ENCODE measurements at regions not wholly inside any gene's neighbourhood (a gene's known extent, or its start where the extent isn't known, plus 50 kb on each side); places are given as distances from the start of the nearest gene placed in this dataset.

DNA sequence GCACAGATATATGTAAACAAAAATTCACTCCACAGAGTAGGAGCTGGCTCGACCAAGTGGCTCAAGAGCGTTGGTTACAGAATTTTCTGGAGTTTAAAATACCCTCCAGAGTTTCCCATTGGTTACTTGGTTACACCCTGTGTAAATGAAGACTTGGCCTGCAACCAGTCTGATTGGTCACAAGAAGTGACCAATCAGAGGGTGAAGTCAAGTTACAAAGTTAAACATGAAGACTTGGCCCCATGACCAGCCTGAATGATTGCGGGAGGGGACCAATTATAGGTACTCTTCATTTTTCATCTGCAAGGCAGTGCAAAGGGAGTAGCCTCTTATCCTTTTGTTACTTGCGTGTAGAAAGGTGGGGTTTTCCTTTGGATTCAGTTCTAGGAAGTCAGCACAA, 121.3 kb upstream of the SALL1 start:
- Histone ChIP-seq H3K9me3 (no peaks in the 10 kb centered on the region), H3K4me1 (no peaks in the 10 kb centered on the region), H3K4me3 (no peak overlapping the region), H3K27ac (no peak overlapping the region), H3K36me3 (no peaks in the 10 kb centered on the region), H3K27me3 (no peaks in the 10 kb centered on the region)
- TF ChIP-seq, protein P1, sequence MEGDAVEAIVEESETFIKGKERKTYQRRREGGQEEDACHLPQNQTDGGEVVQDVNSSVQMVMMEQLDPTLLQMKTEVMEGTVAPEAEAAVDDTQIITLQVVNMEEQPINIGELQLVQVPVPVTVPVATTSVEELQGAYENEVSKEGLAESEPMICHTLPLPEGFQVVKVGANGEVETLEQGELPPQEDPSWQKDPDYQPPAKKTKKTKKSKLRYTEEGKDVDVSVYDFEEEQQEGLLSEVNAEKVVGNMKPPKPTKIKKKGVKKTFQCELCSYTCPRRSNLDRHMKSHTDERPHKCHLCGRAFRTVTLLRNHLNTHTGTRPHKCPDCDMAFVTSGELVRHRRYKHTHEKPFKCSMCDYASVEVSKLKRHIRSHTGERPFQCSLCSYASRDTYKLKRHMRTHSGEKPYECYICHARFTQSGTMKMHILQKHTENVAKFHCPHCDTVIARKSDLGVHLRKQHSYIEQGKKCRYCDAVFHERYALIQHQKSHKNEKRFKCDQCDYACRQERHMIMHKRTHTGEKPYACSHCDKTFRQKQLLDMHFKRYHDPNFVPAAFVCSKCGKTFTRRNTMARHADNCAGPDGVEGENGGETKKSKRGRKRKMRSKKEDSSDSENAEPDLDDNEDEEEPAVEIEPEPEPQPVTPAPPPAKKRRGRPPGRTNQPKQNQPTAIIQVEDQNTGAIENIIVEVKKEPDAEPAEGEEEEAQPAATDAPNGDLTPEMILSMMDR (IDR thresholded peaks at IDR 0.05) = no peak
- no peak for TF ChIP-seq POLR2A (IDR thresholded peaks at IDR 0.05)
- no peak for DNase-seq
- intact Hi-C loops (cut with DNase I; ENCODE audit: low total_unique reads) = no loop called here

DNA sequence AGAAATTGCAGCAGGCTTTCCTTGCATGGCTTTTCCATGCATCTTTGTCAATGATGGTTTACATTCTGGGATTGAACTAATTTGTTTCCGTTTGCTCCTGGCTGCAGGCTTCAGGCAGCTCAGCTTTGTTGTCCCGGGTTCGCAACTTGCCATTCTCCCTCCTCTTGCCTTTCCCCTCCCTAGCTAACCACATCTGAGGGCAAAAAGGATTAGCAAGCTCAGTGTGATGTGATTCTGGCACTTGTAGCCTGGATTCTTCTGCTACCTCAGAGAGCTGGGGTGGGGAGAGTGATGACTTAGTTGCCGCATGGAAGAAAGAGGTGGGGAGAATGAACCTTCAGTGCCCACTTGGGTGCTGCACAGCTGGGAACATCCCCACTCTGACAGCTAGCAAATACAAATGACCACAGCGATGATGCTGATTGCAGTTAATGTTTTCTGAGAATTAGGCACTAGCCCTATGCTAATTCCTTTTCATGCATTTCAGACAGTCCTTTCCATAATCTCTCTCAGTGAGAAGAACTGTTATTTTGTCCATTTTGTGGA, 120.2 kb upstream of the SALL1 start:
- DNase-seq = no peak
- no peak overlapping the region for H3K4me3 ChIP-seq
- H3K9me3 ChIP-seq = no peaks in the 10 kb centered on the region
- H3K27ac ChIP-seq = no peak overlapping the region
- intact Hi-C loops (cut with DNase I; ENCODE audit: low total_unique reads) = no loop called here
- no peaks in the 10 kb centered on the region for H3K36me3 ChIP-seq
- TF ChIP-seq, protein P1 (IDR thresholded peaks at IDR 0.05) = no peak
- TF ChIP-seq POLR2A (IDR thresholded peaks at IDR 0.05) = no peak
- no peaks in the 10 kb centered on the region for H3K27me3 ChIP-seq
- no peaks in the 10 kb centered on the region for H3K4me1 ChIP-seq

DNA sequence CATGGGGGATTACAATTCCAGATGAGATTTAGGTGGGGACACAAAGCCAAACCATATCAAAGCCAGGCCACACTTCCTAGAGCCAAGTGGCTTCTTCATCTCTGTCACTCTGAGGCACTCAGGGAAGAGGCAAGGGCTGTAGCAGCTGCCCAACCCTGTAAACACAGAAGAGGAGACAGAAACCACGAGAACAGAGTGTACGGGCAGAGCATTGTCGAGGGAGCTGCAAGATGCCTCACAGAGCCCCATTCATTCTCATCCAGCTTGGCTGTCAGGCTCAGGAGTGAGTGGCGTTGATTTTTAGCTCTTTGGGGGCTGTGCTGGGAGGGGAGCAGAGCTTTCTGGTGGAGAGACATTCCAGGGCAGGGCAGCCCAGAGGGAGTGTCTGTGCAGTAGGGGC, 117.2 kb upstream of the SALL1 start:
- no peak overlapping the region for H3K4me3 ChIP-seq
- TF ChIP-seq, protein P1 (IDR thresholded peaks at IDR 0.05) = no peak
- no peak for TF ChIP-seq POLR2A (IDR thresholded peaks at IDR 0.05)
- no peaks in the 10 kb centered on the region for H3K4me1 ChIP-seq
- intact Hi-C loops (cut with DNase I; ENCODE audit: low total_unique reads) = no loop called here
- no peak overlapping the region for H3K27ac ChIP-seq
- no peak for DNase-seq
- H3K9me3 ChIP-seq = no peaks in the 10 kb centered on the region
- no peaks in the 10 kb centered on the region for H3K27me3 ChIP-seq
- H3K36me3 ChIP-seq = no peaks in the 10 kb centered on the region

DNA sequence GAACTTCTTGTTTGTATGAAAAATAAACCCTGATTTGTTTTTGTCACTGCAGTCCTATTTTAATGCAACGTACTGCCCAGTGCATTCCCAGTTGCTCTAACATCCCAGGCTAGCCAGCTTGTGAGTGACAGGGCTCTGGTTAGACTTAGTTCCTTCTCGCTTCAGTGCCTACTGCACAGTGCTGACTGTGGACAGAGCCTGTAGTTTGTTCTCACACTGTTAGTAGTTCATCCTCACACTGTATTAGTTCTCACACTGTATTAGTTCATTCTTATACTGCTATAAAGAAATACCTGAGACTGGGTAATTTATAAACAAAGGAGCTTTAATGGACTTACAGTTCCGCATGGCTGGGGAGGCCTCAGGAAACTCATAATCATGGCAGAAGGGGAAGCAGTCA, 116.6 kb upstream of the SALL1 start:
- no peaks in the 10 kb centered on the region for H3K4me1 ChIP-seq
- H3K27ac ChIP-seq = no peak overlapping the region
- H3K4me3 ChIP-seq = no peak overlapping the region
- DNase-seq = no peak
- no peaks in the 10 kb centered on the region for H3K27me3 ChIP-seq
- intact Hi-C loops (cut with DNase I; ENCODE audit: low total_unique reads) = no loop called here
- no peaks in the 10 kb centered on the region for H3K36me3 ChIP-seq
- no peaks in the 10 kb centered on the region for H3K9me3 ChIP-seq
- TF ChIP-seq, protein P1 (IDR thresholded peaks at IDR 0.05) = no peak
- no peak for TF ChIP-seq POLR2A (IDR thresholded peaks at IDR 0.05)

DNA sequence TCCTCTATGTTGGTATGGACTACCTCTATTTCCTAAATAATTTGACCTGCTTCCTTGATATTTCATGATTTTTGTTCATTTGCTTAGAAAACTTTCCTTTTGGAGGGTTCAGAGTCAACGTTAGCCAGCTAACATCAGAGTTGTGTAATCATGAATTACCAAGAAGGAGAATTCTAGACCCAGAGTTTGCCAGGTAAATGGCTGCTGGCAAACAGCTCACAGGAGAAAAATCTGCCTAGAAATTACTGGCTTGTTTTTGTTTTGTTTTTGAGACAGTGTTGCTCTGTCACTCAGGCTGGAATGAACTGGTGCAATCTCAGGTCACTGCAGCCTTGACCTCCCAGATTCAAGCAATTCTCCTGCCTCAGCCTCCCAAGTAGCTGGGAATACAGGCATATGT, 111.4 kb upstream of the SALL1 start:
- Histone ChIP-seq H3K27ac (no peak overlapping the region), H3K4me3 (no peak overlapping the region), H3K4me1 (no peaks in the 10 kb centered on the region), H3K36me3 (no peaks in the 10 kb centered on the region), H3K27me3 (no peaks in the 10 kb centered on the region), H3K9me3 (no peaks in the 10 kb centered on the region)
- intact Hi-C loops (cut with DNase I; ENCODE audit: low total_unique reads) = no loop called here
- DNase-seq = no peak
- TF ChIP-seq, protein P1 (IDR thresholded peaks at IDR 0.05) = no peak
- no peak for TF ChIP-seq POLR2A (IDR thresholded peaks at IDR 0.05)

All from uterus (tissue), 3 donors.